WTC11 (cell line): ENCODE measurements at regions not wholly inside any gene's neighbourhood (a gene's known extent, or its start where the extent isn't known, plus 50 kb on each side); places are given as distances from the start of the nearest gene placed in this dataset.
A peak's percentile ranks its signal among the peaks of the same experiment; 100 is the strongest.

ENCODE experiments used
- ATAC-seq: fragments of 200-7000 bp; cut with Tn5 transposase; 2 replicates; pipeline ENCODE4 v1.10.0; 2021; ENCODE audit warnings: mild to moderate bottlenecking, moderate library complexity
- CTCF ChIA-PET: fragments of 300-600 bp; sonication (Branson Sonifier 250); formaldehyde crosslinking; loops from one replicate; lab custom pipeline; 2021; ENCODE audit warnings: antibody characterized with exemption; lab: Charles Lee
- POLR2A ChIA-PET: fragments of 350-600 bp; sonication (Branson Sonifier 250); formaldehyde crosslinking; loops from one replicate; lab custom pipeline; 2021; ENCODE audit warnings: antibody characterized with exemption; lab: Charles Lee
- DNase-seq: peaks from one replicate; pipeline ENCODE4 v3.0.0; 2021; ENCODE audit warnings: low spot score
- H3K27ac Mint-ChIP-seq: 2 replicates; pipeline ENCODE4 v1.8.0; 2021; ENCODE audit warnings: mixed read lengths
- H3K27me3 Mint-ChIP-seq: 2 replicates; pipeline ENCODE4 v1.8.0; 2021; ENCODE audit warnings: low read depth, mild to moderate bottlenecking, moderate library complexity, mixed read lengths
- H3K36me3 Mint-ChIP-seq: 2 replicates; pipeline ENCODE4 v1.8.0; 2021; ENCODE audit warnings: mixed read lengths
- H3K4me1 Mint-ChIP-seq: 2 replicates; pipeline ENCODE4 v1.8.0; 2022; ENCODE audit warnings: mixed read lengths
- H3K4me3 Mint-ChIP-seq: 2 replicates; pipeline ENCODE4 v1.8.0; 2021; ENCODE audit warnings: mild to moderate bottlenecking, moderate library complexity, mixed read lengths
- H3K9me3 Mint-ChIP-seq: 2 replicates; pipeline ENCODE4 v1.8.0; 2021; ENCODE audit warnings: mixed read lengths
- ATF1 ChIP-seq: sonication (generic); formaldehyde crosslinking; IDR thresholded peaks from 2 replicates; pipeline ENCODE4 v1.8.1; 2023; ENCODE audit warnings: mild to moderate bottlenecking, moderate library complexity, missing genetic modification reagents
- GABPB1 ChIP-seq: sonication (generic); formaldehyde crosslinking; IDR thresholded peaks from 2 replicates; pipeline ENCODE4 v1.8.1; 2023; ENCODE audit warnings: mild to moderate bottlenecking, missing genetic modification reagents
- MYBL2 ChIP-seq: sonication (generic); formaldehyde crosslinking; IDR thresholded peaks from 2 replicates; pipeline ENCODE4 v1.8.1; 2023; ENCODE audit warnings: mild to moderate bottlenecking, moderate library complexity, missing genetic modification reagents
- NFE2L1 ChIP-seq: sonication (generic); formaldehyde crosslinking; IDR thresholded peaks from 2 replicates; pipeline ENCODE4 v1.8.1; 2023; ENCODE audit warnings: missing genetic modification reagents
- SMAD3 ChIP-seq: sonication (generic); formaldehyde crosslinking; IDR thresholded peaks from 2 replicates; pipeline ENCODE4 v1.8.0; 2022; ENCODE audit warnings: missing genetic modification reagents, mild to moderate bottlenecking, borderline replicate concordance
- ZNF263 ChIP-seq: sonication (generic); formaldehyde crosslinking; IDR thresholded peaks from 2 replicates; pipeline ENCODE4 v1.8.1; 2022; ENCODE audit warnings: low read depth, mild to moderate bottlenecking, moderate library complexity, missing genetic modification reagents
- ZNF416 ChIP-seq: fragments of 250-450 bp; sonication (Bioruptor Pico); IDR thresholded peaks from 2 replicates; pipeline ENCODE4 v1.9.0; 2021; ENCODE audit warnings: mild to moderate bottlenecking, inconsistent platforms
- TF ChIP-seq, protein P1 (sequence below): sonication (generic); formaldehyde crosslinking; IDR thresholded peaks from 2 replicates; pipeline ENCODE4 v1.8.1; 2023; ENCODE audit warnings: mild to moderate bottlenecking, missing genetic modification reagents, moderate library complexity
- TF ChIP-seq, protein P2 (sequence below): sonication (generic); formaldehyde crosslinking; IDR thresholded peaks from 2 replicates; pipeline ENCODE4 v1.8.0; 2022; ENCODE audit warnings: mild to moderate bottlenecking, missing genetic modification reagents
- TF ChIP-seq, protein P3 (sequence below): sonication (generic); formaldehyde crosslinking; IDR thresholded peaks from 2 replicates; pipeline ENCODE4 v1.8.1; 2023; ENCODE audit warnings: mild to moderate bottlenecking, missing genetic modification reagents
- TF ChIP-seq, protein P4 (sequence below): sonication (generic); formaldehyde crosslinking; conservative IDR thresholded peaks from 2 replicates; pipeline ENCODE4 v1.8.1; 2023; ENCODE audit warnings: mild to moderate bottlenecking, low read depth, missing genetic modification reagents, moderate library complexity
- TF ChIP-seq, protein P5 (sequence below): sonication (generic); formaldehyde crosslinking; IDR thresholded peaks from 2 replicates; pipeline ENCODE4 v1.8.1; 2023; ENCODE audit warnings: mild to moderate bottlenecking, missing genetic modification reagents, moderate library complexity
- TF ChIP-seq, protein P6 (sequence below): sonication (generic); formaldehyde crosslinking; IDR thresholded peaks from 2 replicates; pipeline ENCODE4 v1.8.1; 2022; ENCODE audit warnings: low read depth, mild to moderate bottlenecking, moderate library complexity, missing genetic modification reagents, borderline replicate concordance
- TF ChIP-seq, protein P7 (sequence below): sonication (generic); formaldehyde crosslinking; IDR thresholded peaks from 2 replicates; pipeline ENCODE4 v1.8.1; 2023; ENCODE audit warnings: mild to moderate bottlenecking, missing genetic modification reagents, borderline replicate concordance

DNA sequence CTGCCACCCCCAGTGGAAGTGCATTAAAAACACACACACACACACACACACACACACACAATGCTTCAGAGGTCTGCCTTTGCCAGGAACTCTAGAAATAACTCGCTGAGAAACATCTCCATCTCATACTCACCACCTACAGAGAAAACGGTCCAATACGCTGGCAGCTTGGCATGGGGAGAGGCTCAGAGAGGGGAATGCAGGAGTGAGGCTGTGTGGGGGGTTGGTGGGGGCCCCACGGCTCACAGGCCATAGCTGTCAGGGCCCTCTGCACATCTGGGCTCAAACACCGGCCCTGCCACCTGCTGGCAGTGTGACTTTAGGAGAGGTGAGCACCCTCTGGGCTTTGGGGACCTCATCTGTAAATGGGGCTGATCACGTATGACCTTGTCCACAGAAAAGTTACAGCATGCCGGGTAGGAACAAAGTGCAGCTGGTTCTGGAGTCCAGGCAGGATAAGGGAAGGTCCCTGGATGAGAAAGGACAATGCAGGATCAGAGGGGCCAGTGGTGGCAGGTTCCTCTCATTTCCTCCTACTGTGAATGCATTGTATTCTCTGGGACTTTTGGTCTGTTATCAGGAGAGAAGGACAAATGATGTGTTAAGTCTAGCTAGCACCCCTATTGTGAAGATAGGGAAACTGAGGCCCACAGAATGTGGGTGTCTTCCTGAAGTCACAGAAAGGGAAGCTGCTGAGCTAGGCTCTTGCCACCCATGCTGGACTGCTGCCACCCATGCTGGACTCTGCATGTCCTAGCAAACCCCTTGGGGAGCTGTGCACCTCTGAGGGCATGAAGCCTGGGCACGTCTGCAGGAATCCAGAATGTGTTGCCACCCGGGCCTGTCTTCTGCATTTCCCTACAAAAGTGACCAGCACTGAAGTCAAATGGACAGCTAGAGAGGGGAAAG, 404.6 kb downstream of the RPS24 start:
- Mint-ChIP-seq H3K36me3 (no peaks in the 10 kb centered on the region), H3K27ac (no peak overlapping the region)

DNA sequence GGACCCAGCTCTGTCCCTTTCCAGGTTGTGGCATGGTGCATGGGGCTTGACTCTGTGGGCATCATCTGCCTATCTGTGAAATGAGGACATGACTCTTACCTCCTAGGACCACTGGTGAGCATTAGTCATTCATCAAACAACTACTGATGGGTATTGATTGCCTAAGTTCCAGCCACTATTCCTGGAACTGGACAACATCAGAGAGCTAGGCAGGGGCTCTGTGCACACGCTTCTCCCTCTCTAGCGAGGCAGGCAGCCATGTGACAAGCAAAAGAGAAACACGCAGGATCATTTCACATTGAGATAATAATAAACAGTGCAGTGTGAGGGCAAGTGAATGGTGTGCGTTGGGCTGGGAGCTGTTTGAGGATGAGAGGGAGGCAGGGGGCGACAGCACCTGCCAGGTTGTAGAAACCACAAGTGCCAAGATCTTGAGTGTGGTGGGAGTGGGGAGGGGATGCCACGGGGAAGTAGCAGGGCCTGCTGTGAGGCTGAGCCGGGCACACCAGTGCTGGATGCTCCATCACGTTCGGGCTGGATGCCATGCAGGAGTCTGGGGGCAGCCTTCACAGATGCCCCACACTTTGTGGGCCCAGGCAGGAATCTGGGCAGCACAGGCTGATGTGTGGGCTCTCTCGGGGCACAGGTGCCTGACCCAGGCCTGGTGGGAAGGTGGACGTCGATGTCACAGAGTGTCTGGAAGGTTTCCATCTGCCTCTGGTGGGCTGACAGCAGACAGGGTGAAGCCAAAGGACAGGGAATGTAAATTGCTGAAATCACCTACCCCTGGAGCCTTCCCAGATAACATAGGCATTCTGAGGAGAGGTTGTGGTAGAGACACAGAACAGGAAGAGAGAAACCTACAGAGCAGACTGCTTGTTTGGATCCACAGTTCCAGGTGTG, 405.5 kb downstream of the RPS24 start:
- Mint-ChIP-seq H3K36me3 (no peaks in the 10 kb centered on the region), H3K4me3 (no peak overlapping the region), H3K27ac (no peak overlapping the region), H3K9me3 (no peaks in the 10 kb centered on the region), H3K27me3 (no peaks in the 10 kb centered on the region; the same call in 1 of the 2 replicates), H3K4me1 (peaks cover 9% of the 10 kb centered on the region)
- ATAC-seq (no peak), DNase-seq (no peak)
- ChIA-PET POLR2A (no interaction called here), CTCF (interaction anchor here (1.3 kb wide), 1 partner anchor 218 kb away, joined by 5 read pairs; no protein-coding TSS in a partner anchor)
- TF ChIP-seq GABPB1 (peak; percentile 45; the same call in 1 of the 2 replicates), ZNF416 (CRISPR knock-in tag) (no peak)

More for the DNA sequence above, 404.6 kb downstream of the RPS24 start:
- peak; percentile 34; the same call in 1 of the 2 replicates for TF ChIP-seq GABPB1
- TF ChIP-seq, protein P1, sequence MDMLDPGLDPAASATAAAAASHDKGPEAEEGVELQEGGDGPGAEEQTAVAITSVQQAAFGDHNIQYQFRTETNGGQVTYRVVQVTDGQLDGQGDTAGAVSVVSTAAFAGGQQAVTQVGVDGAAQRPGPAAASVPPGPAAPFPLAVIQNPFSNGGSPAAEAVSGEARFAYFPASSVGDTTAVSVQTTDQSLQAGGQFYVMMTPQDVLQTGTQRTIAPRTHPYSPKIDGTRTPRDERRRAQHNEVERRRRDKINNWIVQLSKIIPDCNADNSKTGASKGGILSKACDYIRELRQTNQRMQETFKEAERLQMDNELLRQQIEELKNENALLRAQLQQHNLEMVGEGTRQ (CRISPR knock-in tag): no peak
- ATAC-seq (no peak), DNase-seq (no peak)
- H3K27me3 Mint-ChIP-seq: no peaks in the 10 kb centered on the region; the same call in 1 of the 2 replicates
- POLR2A ChIA-PET: no interaction called here
- H3K4me1 Mint-ChIP-seq: peaks cover 14% of the 10 kb centered on the region
- CTCF ChIA-PET: interaction anchor here (0.5 to 1.3 kb wide), 3 partner anchors 76 to 391 kb away, joined by 3 to 5 read pairs (median 3); no protein-coding TSS in a partner anchor
- H3K4me3 Mint-ChIP-seq: no peak overlapping the region
- no peaks in the 10 kb centered on the region for H3K9me3 Mint-ChIP-seq

DNA sequence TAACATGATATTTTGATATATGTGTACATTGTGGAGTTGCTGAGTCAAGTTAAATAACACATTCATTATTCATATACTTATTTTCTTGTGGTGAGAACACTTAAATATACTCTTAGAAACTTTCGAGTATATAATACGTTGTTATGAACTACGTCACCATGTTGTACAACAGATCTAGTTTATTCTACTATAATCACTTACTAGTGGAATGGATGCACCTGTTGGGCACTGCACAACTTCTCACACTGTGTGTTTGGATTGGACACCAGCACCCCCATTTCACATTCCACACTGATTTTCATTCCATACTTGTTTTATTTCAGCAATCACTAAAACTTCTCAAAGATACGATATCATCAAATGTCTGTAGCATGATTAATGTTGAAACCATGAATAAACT, 407.3 kb downstream of the RPS24 start:
- Mint-ChIP-seq H3K4me1 (peaks cover 6% of the 10 kb centered on the region; the same call in 1 of the 2 replicates), H3K27ac (no peak overlapping the region), H3K36me3 (no peaks in the 10 kb centered on the region), H3K4me3 (no peak overlapping the region), H3K27me3 (no peaks in the 10 kb centered on the region; the same call in 1 of the 2 replicates), H3K9me3 (no peaks in the 10 kb centered on the region)
- ChIA-PET POLR2A (no interaction called here), CTCF (no interaction called here)
- TF ChIP-seq, protein P2, sequence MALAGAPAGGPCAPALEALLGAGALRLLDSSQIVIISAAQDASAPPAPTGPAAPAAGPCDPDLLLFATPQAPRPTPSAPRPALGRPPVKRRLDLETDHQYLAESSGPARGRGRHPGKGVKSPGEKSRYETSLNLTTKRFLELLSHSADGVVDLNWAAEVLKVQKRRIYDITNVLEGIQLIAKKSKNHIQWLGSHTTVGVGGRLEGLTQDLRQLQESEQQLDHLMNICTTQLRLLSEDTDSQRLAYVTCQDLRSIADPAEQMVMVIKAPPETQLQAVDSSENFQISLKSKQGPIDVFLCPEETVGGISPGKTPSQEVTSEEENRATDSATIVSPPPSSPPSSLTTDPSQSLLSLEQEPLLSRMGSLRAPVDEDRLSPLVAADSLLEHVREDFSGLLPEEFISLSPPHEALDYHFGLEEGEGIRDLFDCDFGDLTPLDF (CRISPR knock-in tag): no peak
- TF ChIP-seq, protein P3, sequence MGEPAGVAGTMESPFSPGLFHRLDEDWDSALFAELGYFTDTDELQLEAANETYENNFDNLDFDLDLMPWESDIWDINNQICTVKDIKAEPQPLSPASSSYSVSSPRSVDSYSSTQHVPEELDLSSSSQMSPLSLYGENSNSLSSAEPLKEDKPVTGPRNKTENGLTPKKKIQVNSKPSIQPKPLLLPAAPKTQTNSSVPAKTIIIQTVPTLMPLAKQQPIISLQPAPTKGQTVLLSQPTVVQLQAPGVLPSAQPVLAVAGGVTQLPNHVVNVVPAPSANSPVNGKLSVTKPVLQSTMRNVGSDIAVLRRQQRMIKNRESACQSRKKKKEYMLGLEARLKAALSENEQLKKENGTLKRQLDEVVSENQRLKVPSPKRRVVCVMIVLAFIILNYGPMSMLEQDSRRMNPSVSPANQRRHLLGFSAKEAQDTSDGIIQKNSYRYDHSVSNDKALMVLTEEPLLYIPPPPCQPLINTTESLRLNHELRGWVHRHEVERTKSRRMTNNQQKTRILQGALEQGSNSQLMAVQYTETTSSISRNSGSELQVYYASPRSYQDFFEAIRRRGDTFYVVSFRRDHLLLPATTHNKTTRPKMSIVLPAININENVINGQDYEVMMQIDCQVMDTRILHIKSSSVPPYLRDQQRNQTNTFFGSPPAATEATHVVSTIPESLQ (CRISPR knock-in tag): no peak
- TF ChIP-seq, protein P4, sequence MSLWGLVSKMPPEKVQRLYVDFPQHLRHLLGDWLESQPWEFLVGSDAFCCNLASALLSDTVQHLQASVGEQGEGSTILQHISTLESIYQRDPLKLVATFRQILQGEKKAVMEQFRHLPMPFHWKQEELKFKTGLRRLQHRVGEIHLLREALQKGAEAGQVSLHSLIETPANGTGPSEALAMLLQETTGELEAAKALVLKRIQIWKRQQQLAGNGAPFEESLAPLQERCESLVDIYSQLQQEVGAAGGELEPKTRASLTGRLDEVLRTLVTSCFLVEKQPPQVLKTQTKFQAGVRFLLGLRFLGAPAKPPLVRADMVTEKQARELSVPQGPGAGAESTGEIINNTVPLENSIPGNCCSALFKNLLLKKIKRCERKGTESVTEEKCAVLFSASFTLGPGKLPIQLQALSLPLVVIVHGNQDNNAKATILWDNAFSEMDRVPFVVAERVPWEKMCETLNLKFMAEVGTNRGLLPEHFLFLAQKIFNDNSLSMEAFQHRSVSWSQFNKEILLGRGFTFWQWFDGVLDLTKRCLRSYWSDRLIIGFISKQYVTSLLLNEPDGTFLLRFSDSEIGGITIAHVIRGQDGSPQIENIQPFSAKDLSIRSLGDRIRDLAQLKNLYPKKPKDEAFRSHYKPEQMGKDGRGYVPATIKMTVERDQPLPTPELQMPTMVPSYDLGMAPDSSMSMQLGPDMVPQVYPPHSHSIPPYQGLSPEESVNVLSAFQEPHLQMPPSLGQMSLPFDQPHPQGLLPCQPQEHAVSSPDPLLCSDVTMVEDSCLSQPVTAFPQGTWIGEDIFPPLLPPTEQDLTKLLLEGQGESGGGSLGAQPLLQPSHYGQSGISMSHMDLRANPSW (CRISPR knock-in tag): no peak
- TF ChIP-seq SMAD3 (CRISPR knock-in tag): no peak
- TF ChIP-seq, protein P5, sequence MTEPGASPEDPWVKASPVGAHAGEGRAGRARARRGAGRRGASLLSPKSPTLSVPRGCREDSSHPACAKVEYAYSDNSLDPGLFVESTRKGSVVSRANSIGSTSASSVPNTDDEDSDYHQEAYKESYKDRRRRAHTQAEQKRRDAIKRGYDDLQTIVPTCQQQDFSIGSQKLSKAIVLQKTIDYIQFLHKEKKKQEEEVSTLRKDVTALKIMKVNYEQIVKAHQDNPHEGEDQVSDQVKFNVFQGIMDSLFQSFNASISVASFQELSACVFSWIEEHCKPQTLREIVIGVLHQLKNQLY (CRISPR knock-in tag): no peak
- TF ChIP-seq MYBL2: no peak
- TF ChIP-seq, protein P6, sequence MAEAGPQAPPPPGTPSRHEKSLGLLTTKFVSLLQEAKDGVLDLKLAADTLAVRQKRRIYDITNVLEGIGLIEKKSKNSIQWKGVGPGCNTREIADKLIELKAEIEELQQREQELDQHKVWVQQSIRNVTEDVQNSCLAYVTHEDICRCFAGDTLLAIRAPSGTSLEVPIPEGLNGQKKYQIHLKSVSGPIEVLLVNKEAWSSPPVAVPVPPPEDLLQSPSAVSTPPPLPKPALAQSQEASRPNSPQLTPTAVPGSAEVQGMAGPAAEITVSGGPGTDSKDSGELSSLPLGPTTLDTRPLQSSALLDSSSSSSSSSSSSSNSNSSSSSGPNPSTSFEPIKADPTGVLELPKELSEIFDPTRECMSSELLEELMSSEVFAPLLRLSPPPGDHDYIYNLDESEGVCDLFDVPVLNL (CRISPR knock-in tag): no peak
- no peak for TF ChIP-seq NFE2L1 (CRISPR knock-in tag)
- TF ChIP-seq ZNF263 (CRISPR knock-in tag): no peak
- TF ChIP-seq, protein P7, sequence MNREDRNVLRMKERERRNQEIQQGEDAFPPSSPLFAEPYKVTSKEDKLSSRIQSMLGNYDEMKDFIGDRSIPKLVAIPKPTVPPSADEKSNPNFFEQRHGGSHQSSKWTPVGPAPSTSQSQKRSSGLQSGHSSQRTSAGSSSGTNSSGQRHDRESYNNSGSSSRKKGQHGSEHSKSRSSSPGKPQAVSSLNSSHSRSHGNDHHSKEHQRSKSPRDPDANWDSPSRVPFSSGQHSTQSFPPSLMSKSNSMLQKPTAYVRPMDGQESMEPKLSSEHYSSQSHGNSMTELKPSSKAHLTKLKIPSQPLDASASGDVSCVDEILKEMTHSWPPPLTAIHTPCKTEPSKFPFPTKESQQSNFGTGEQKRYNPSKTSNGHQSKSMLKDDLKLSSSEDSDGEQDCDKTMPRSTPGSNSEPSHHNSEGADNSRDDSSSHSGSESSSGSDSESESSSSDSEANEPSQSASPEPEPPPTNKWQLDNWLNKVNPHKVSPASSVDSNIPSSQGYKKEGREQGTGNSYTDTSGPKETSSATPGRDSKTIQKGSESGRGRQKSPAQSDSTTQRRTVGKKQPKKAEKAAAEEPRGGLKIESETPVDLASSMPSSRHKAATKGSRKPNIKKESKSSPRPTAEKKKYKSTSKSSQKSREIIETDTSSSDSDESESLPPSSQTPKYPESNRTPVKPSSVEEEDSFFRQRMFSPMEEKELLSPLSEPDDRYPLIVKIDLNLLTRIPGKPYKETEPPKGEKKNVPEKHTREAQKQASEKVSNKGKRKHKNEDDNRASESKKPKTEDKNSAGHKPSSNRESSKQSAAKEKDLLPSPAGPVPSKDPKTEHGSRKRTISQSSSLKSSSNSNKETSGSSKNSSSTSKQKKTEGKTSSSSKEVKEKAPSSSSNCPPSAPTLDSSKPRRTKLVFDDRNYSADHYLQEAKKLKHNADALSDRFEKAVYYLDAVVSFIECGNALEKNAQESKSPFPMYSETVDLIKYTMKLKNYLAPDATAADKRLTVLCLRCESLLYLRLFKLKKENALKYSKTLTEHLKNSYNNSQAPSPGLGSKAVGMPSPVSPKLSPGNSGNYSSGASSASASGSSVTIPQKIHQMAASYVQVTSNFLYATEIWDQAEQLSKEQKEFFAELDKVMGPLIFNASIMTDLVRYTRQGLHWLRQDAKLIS (CRISPR knock-in tag): no peak
- TF ChIP-seq ATF1 (CRISPR knock-in tag): no peak
- no peak for DNase-seq
- ATAC-seq: no peak
